H9 (cell line): ENCODE measurements at regions not wholly inside any gene's neighbourhood (a gene's known extent, or its start where the extent isn't known, plus 50 kb on each side); places are given as distances from the start of the nearest gene placed in this dataset.

Experiments
- DNase-seq: peaks from one replicate; pipeline ENCODE4 v3.0.0-alpha.2; 2017
- H2AFZ ChIP-seq: one replicate; pipeline ENCODE4 v1.6.1; 2013; ENCODE audit warnings: mild to moderate bottlenecking, low read length, control low read depth, moderate library complexity
- H2AK5ac ChIP-seq: 2 replicates; pipeline ENCODE4 v1.6.1; 2013; ENCODE audit warnings: low read length, control low read depth, mixed read lengths; ENCODE audit not compliant: insufficient read length
- H2BK120ac ChIP-seq: one replicate; pipeline ENCODE4 v1.6.1; 2013; ENCODE audit warnings: low read depth, mild to moderate bottlenecking, low read length, control low read depth, inconsistent platforms; ENCODE audit not compliant: poor library complexity, severe bottlenecking
- H2BK12ac ChIP-seq: 2 replicates; pipeline ENCODE4 v1.6.1; 2013; ENCODE audit warnings: low read length, control low read depth, mixed read lengths, low read depth; ENCODE audit not compliant: insufficient read length
- H2BK15ac ChIP-seq: 2 replicates; pipeline ENCODE4 v1.6.1; 2013; ENCODE audit warnings: low read depth, low read length, control low read depth
- H2BK20ac ChIP-seq: one replicate; pipeline ENCODE4 v1.6.1; 2013; ENCODE audit warnings: low read depth, mild to moderate bottlenecking, low read length, control low read depth, inconsistent platforms; ENCODE audit not compliant: poor library complexity, severe bottlenecking
- H2BK5ac ChIP-seq: 2 replicates; pipeline ENCODE4 v1.6.1; 2013; ENCODE audit warnings: low read length, control low read depth, mixed read lengths; ENCODE audit not compliant: insufficient read length
- H3K14ac ChIP-seq: 2 replicates; pipeline ENCODE4 v1.6.1; 2013; ENCODE audit warnings: low read length, control low read depth; ENCODE audit not compliant: insufficient read depth
- H3K18ac ChIP-seq: 2 replicates; pipeline ENCODE4 v1.6.1; 2013; ENCODE audit warnings: low read depth, mild to moderate bottlenecking, mixed read lengths, low read length, control low read depth; ENCODE audit not compliant: insufficient read length
- H3K23ac ChIP-seq: 2 replicates; pipeline ENCODE4 v1.6.1; 2013; ENCODE audit warnings: low read length, control low read depth, mixed read lengths, low read depth; ENCODE audit not compliant: insufficient read length
- H3K23me2 ChIP-seq: 2 replicates; pipeline ENCODE4 v1.6.1; 2013; ENCODE audit warnings: low read depth, mild to moderate bottlenecking, mixed read lengths, low read length, control low read depth; ENCODE audit not compliant: insufficient read length, poor library complexity, severe bottlenecking
- H3K27ac ChIP-seq: 2 replicates; pipeline ENCODE4 v1.5.1; 2013; ENCODE audit warnings: low read length, control low read depth, mixed read lengths, low read depth; ENCODE audit not compliant: insufficient read length
- H3K27me3 ChIP-seq: 2 replicates; pipeline ENCODE4 v1.6.1; 2013; ENCODE audit warnings: low read length, control low read depth, inconsistent platforms; ENCODE audit not compliant: insufficient read depth
- H3K4ac ChIP-seq: 2 replicates; pipeline ENCODE4 v1.6.1; 2013; ENCODE audit warnings: low read depth, mild to moderate bottlenecking, control low read depth, inconsistent platforms, low read length, moderate library complexity
- H3K4me1 ChIP-seq: 2 replicates; pipeline ENCODE4 v1.6.1; 2013; ENCODE audit warnings: low read length, control low read depth, inconsistent platforms; ENCODE audit not compliant: insufficient read depth
- H3K4me2 ChIP-seq: 2 replicates; pipeline ENCODE4 v1.6.1; 2013; ENCODE audit warnings: low read length, control low read depth, mixed read lengths; ENCODE audit not compliant: insufficient read length, insufficient read depth
- H3K56ac ChIP-seq: 2 replicates; pipeline ENCODE4 v1.6.1; 2013; ENCODE audit warnings: low read depth, mild to moderate bottlenecking, mixed read lengths, low read length, control low read depth; ENCODE audit not compliant: insufficient read length
- H3K79me1 ChIP-seq: 2 replicates; pipeline ENCODE4 v1.6.1; 2013; ENCODE audit warnings: low read depth, mild to moderate bottlenecking, moderate library complexity, low read length, control low read depth, inconsistent platforms; ENCODE audit not compliant: insufficient read depth, poor library complexity, severe bottlenecking
- H3K79me2 ChIP-seq: 2 replicates; pipeline ENCODE4 v1.6.1; 2013; ENCODE audit warnings: low read length, control low read depth, inconsistent platforms; ENCODE audit not compliant: insufficient read depth
- H3K9ac ChIP-seq: 2 replicates; pipeline ENCODE4 v1.6.1; 2013; ENCODE audit warnings: low read length, control low read depth, mixed read lengths; ENCODE audit not compliant: insufficient read length; ENCODE audit errors: extremely low read depth
- H3K9me3 ChIP-seq: one replicate; pipeline ENCODE4 v1.6.1; 2013; ENCODE audit warnings: low read depth, low read length, inconsistent platforms; ENCODE audit not compliant: control insufficient read depth
- H3T11ph ChIP-seq: one replicate; pipeline ENCODE4 v1.6.1; 2013; ENCODE audit warnings: mild to moderate bottlenecking, low read length, control low read depth, inconsistent platforms
- H4K20me1 ChIP-seq: one replicate; pipeline ENCODE4 v1.6.1; 2013; ENCODE audit not compliant: control insufficient read depth, insufficient read length, insufficient read depth
- H4K5ac ChIP-seq: 2 replicates; pipeline ENCODE4 v1.6.1; 2013; ENCODE audit warnings: low read depth, mild to moderate bottlenecking, mixed read lengths, low read length, control low read depth; ENCODE audit not compliant: insufficient read length
- H4K8ac ChIP-seq: replicated peaks from 2 replicates; pipeline ENCODE4 v1.6.1; 2013; ENCODE audit warnings: low read length, control low read depth, mixed read lengths, low read depth; ENCODE audit not compliant: insufficient read length
- H4K91ac ChIP-seq: 2 replicates; pipeline ENCODE4 v1.6.1; 2013; ENCODE audit warnings: low read depth, mild to moderate bottlenecking, moderate library complexity, mixed read lengths, low read length, control low read depth; ENCODE audit not compliant: insufficient read length
- H3K27ac Mint-ChIP-seq, 3 experiments: 2 replicates in 2 of 3; 3 replicates in 1 of 3; pipeline ENCODE4 v1.8.0; 2020 to 2021; ENCODE audit warnings: mixed read lengths in 3 of 3, mild to moderate bottlenecking in 1 of 3, moderate library complexity in 1 of 3
- H3K27me3 Mint-ChIP-seq: 2 replicates; pipeline ENCODE4 v1.8.0; 2021; ENCODE audit warnings: low read depth, mild to moderate bottlenecking, moderate library complexity, mixed read lengths
- H3K36me3 Mint-ChIP-seq, 3 experiments: 2 replicates in 2 of 3; 3 replicates in 1 of 3; pipeline ENCODE4 v1.8.0; 2020 to 2021; ENCODE audit warnings: low read depth in 3 of 3, mixed read lengths in 3 of 3; ENCODE audit not compliant: insufficient read depth in 1 of 3
- H3K4me1 Mint-ChIP-seq, 2 experiments: 2 replicates each; pipeline ENCODE4 v1.8.0; 2020; ENCODE audit warnings: mixed read lengths in 2 of 2
- H3K4me3 Mint-ChIP-seq, 2 experiments: 2 replicates in 1 of 2; 3 replicates in 1 of 2; pipeline ENCODE4 v1.8.0; 2020 to 2021; ENCODE audit warnings: mild to moderate bottlenecking in 2 of 2, mixed read lengths in 2 of 2, moderate library complexity in 1 of 2
- H3K9me3 Mint-ChIP-seq, 2 experiments: 2 replicates in 1 of 2; 3 replicates in 1 of 2; pipeline ENCODE4 v1.8.0; 2020; ENCODE audit warnings: mild to moderate bottlenecking in 2 of 2, mixed read lengths in 2 of 2, moderate library complexity in 1 of 2
- WGBS: extraction: QIAGEN DNeasy Blood & Tissue Kit; methylation state at CpG from one replicate; pipeline ENCODE4 v1.1.7; 2013; ENCODE audit warnings: missing lambda C conversion rate, low lambda C conversion rate, mixed read lengths; ENCODE audit not compliant: insufficient read length; ENCODE audit errors: extremely low coverage; 5-methylcytosine and 5-hydroxymethylcytosine counted together
- TF ChIP-seq, protein P1 (sequence below): fragments of 200-600 bp; sonication (generic); conservative IDR thresholded peaks from 3 replicates; pipeline ENCODE4 v1.8.0; 2021; ENCODE audit warnings: antibody characterized with exemption, mild to moderate bottlenecking

DNA sequence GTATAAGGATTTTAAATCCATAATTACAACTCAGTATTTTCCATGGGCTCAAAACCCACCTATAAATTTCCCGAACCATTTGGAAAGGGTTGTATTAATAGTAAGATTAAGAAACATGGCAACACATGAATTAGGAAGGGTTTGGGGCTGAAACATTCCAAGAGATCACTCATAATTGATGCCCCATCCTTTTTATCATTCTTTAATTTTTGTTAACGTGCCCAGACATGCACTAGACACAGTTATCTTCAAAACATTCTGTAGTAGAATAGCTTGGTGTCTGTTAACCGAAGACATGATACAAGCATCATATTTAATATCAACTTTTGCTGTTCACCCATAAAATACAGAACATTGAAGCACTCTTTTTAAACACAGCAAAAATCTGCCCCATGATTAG lies 106.8 kb upstream of the FRMD6 start:
- no peak overlapping the region for H2BK15ac ChIP-seq
- no peak for DNase-seq
- no peak overlapping the region for H3K9ac ChIP-seq
- TF ChIP-seq, protein P1, sequence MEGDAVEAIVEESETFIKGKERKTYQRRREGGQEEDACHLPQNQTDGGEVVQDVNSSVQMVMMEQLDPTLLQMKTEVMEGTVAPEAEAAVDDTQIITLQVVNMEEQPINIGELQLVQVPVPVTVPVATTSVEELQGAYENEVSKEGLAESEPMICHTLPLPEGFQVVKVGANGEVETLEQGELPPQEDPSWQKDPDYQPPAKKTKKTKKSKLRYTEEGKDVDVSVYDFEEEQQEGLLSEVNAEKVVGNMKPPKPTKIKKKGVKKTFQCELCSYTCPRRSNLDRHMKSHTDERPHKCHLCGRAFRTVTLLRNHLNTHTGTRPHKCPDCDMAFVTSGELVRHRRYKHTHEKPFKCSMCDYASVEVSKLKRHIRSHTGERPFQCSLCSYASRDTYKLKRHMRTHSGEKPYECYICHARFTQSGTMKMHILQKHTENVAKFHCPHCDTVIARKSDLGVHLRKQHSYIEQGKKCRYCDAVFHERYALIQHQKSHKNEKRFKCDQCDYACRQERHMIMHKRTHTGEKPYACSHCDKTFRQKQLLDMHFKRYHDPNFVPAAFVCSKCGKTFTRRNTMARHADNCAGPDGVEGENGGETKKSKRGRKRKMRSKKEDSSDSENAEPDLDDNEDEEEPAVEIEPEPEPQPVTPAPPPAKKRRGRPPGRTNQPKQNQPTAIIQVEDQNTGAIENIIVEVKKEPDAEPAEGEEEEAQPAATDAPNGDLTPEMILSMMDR, result no peak
- no peak overlapping the region for H2AFZ ChIP-seq
- no peak overlapping the region for H3K23ac ChIP-seq
- H3K4me1 ChIP-seq, result peaks cover 4% of the 10 kb centered on the region; the same call in 1 of the 2 replicates
- H3K18ac ChIP-seq, result no peak overlapping the region
- no peak overlapping the region for H2BK20ac ChIP-seq
- H3K79me2 ChIP-seq, result no peaks in the 10 kb centered on the region
- no peak overlapping the region for H2AK5ac ChIP-seq
- no peaks in the 10 kb centered on the region for H3K79me1 ChIP-seq
- no peak overlapping the region for H4K91ac ChIP-seq
- H3T11ph ChIP-seq, result no peak overlapping the region
- H3K27ac ChIP-seq, result no peak overlapping the region
- no peak overlapping the region for H3K14ac ChIP-seq
- H3K9me3 ChIP-seq, result no peaks in the 10 kb centered on the region
- H3K27me3 Mint-ChIP-seq, result no peaks in the 10 kb centered on the region
- H3K4me2 ChIP-seq, result no peak overlapping the region
- H2BK120ac ChIP-seq, result no peak overlapping the region
- no peaks in the 10 kb centered on the region for H4K20me1 ChIP-seq
- no CpG with 5 or more reads among the region's 3 CpGs for WGBS
- H3K9me3 Mint-ChIP-seq, result no peaks in the 10 kb centered on the region
- H3K56ac ChIP-seq, result no peak overlapping the region
- no peaks in the 10 kb centered on the region for H3K36me3 Mint-ChIP-seq
- no peak overlapping the region for H3K27ac Mint-ChIP-seq
- no peak overlapping the region for H3K4ac ChIP-seq
- no peak overlapping the region for H4K8ac ChIP-seq
- H3K4me3 Mint-ChIP-seq, result no peak overlapping the region
- H3K23me2 ChIP-seq, result no peaks in the 10 kb centered on the region
- H3K4me1 Mint-ChIP-seq, result peaks cover 7 to 11% of the 10 kb centered on the region in 2 experiments
- H4K5ac ChIP-seq, result no peak overlapping the region
- no peak overlapping the region for H2BK5ac ChIP-seq
- H3K27me3 ChIP-seq, result no peaks in the 10 kb centered on the region
- no peak overlapping the region for H2BK12ac ChIP-seq
